Stimulated activated CD4-positive, alpha-beta T cell treated with anti-CD3 and anti-CD28 coated beads, Interleukin-12 subunit alpha, Interleukin-12 subunit beta, amount 100 ng/mL, for 24 hours (primary cell): ENCODE measurements at regions not wholly inside any gene's neighbourhood (a gene's known extent, or its start where the extent isn't known, plus 50 kb on each side); places are given as distances from the start of the nearest gene placed in this dataset.
"Not testable (repeated sequence)": the region's sequence is repeated elsewhere in the genome, so short reads cannot be mapped to it uniquely, and the experiment has no call there.

Experiments used
- DNase-seq, 2 experiments: peaks; one replicate each; pipeline ENCODE4 v3.0.0-alpha.2; 2020; ENCODE audit warnings: low read depth in 2 of 2

DNA sequence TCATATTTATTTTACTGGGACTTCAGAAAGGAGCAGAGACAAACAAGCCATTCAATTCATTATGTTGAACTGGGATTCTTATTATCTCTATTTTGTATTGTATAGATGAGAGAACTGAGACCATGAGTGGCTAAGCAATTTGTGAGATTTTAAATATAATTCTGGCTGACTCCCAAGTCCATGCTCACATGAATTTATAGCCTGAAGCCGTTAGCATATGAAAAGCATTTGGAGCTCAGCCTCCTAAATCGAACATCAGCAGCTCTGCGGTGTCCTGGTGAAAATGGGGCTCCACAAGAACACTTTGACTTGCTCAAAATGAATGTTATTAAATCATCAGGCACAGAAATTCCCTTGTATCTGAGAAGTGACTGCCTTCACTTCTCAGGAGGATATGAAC, 96.8 kb upstream of the DPT start:
- no peak for DNase-seq

DNA sequence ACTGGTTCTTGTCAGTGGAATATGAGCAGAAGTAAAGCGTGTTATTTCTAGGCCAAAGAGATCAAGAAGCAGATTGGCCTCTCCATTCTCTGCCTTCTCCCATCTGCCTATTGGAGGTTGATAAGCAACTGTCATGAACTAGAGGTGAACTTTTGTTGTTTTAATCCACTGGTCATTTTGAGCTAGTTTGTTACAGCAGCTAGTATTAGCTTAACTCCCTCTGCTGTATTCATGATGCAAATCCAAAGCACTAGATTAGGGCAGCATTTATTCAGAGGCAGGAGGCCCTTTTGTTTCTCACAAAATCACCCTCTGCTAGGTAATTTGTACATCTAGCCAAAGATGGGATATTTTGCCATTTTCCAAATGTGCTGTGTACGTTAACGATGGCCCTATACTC, 97.3 kb upstream of the DPT start:
- DNase-seq: no peak

DNA sequence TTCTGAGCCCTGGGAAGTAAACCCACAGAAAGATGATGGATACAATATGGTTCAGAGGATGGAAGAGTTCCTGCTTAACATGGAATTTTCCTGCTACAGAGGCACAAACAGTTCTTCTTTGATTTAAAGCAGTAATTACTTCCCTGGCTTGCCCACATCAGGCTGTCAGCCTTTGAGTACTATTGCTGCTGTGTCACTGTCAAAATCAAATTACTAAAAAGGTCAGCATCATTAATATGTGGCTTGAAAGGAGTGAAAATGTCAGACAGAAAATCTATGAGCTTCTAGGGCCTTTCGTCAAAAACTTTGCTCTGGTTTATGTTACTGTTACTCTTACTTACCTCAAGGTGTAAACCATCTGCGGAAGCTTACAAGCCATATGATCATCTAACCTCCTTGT, 98.6 kb upstream of the DPT start:
- DNase-seq: no peak

DNA sequence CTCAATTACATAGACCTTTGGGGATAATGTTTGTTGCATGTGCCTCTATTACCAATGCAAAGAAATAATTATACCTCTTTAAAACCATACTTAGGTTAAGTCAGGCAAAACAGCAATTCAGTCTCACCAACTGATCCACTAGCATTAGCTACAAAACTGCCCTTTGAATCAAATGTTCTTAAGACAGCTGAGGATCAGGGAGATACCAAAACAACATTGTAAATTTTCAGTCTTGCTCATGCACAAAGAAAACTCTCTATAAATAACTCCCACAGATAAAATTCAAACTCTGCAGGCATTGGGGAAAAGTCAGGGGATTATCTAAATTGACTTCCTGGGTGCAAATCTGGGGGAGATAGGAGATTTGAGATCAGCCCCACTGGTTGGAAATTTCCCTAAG, 100.9 kb upstream of the DPT start:
- DNase-seq: no peak

- no peak for DNase-seq
Measured at GRCh38 chr1:168830562-168830961, 101.6 kb upstream of the DPT start.

DNA sequence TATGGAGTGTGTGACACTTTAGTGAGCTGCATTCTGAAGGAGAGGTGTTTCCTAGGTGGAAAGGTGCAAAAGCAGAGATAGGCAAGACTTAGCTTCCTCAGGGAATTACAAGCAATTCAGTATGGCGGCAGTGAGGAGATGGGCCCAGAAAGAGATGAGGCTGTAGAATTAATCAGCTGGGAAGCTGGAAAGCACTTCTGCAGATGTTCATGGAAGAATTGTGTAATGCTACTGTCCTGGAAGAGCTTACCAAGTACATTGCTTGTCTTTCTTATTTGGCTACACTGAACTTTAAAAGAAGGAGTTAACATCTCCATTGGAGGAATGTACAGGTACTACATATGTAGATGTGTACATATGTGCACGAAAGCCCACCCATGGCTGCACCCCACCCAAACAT, 103.7 kb upstream of the DPT start:
- no peak for DNase-seq

DNA sequence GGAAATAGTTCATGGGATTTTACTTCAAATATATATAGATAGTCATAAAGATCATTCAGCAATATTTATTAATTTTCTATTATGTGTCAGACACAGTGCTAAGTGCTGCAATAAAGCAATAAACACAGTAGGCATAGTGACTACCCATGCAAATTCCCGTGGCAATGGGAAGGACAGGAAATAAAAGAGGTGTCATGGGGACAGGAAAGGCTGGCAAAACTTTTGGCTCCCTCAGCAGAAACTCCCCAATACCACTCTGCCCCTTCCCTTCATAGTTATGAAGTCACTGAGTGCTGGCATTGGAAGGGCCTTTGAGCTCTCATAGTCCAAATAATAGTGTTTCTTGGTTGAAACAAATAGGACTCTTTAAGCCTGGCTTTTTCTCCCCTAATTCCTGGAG, 104.4 kb upstream of the DPT start:
- DNase-seq: no peak

- no peak for DNase-seq
Measured at GRCh38 chr1:168833801-168834224, 104.8 kb upstream of the DPT start.

GRCh38 chr1:168834225-168834872, 105.3 kb upstream of the DPT start:
- DNase-seq: no peak

- DNase-seq: no peak
Measured at GRCh38 chr1:168835176-168835575, 106.2 kb upstream of the DPT start.

DNA sequence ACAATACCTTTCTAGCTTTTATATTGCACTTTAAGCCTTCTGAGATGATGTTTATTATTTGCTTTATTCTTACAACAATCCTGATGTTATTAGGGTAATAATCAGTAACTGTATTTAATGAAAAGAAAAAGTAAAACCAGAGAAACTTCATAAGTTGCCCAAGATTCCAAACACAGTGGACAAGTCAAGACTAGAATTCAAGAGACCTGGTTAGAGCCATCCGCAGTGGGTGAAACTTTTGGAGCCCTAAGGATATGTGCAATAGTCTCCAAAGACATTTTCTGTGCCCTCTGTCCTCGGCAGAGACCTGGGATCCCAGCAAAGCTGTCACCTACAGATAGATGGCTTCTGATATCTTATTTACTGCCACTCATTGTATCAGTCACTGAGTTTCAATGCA, 106.8 kb upstream of the DPT start:
- DNase-seq: no peak

GRCh38 chr1:168836469-168836868, 107.5 kb upstream of the DPT start:
- no peak for DNase-seq

- DNase-seq: not testable (repeated sequence)
Measured at GRCh38 chr1:168837230-168837629, 108.2 kb upstream of the DPT start.

DNA sequence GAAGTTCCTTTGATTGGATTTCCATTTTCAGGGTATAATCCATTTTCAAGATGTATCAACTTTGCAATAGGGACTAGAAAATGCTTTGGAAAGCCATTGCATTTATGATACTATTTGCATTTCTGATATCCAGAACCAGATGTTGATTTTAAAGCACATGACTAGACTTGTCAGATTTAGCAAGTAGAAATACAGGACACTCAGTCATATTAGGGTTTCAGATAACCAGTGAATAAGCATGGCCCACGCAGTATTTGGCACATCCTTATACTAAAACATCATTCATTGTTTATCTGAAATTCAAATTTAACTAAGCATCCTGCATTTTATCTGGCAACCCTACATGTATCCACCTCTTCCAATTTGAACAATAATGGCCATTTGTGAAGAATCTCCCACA, 113.3 kb upstream of the DPT start:
- DNase-seq: no peak

DNA sequence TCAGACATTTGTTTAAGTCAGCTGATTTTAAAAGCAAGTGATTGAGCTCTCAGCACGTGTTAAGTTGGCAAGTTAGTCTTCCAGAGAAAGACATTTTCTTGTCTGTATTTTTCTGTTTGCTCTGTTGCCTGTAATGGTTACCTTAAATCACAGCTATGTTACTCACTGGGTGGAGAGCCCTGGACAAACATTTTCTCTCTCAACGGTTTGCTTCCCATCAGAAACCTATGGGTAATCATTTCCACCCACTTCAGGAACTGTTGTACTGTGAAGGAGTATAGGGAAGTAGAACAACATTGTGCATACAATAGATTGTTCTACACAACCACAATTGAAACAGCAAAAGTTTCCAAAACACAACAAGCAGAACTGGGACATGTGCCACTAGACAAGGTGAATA, 113.9 kb upstream of the DPT start:
- no peak for DNase-seq

GRCh38 chr1:168843401-168843800, 114.4 kb upstream of the DPT start:
- DNase-seq: no peak

- DNase-seq: no peak
Measured at GRCh38 chr1:168843950-168844349, 114.9 kb upstream of the DPT start.

GRCh38 chr1:168845140-168845539, 116.1 kb upstream of the DPT start:
- DNase-seq: no peak

- DNase-seq: no peak
Measured at GRCh38 chr1:168848051-168848450, 119.0 kb upstream of the DPT start.

DNA sequence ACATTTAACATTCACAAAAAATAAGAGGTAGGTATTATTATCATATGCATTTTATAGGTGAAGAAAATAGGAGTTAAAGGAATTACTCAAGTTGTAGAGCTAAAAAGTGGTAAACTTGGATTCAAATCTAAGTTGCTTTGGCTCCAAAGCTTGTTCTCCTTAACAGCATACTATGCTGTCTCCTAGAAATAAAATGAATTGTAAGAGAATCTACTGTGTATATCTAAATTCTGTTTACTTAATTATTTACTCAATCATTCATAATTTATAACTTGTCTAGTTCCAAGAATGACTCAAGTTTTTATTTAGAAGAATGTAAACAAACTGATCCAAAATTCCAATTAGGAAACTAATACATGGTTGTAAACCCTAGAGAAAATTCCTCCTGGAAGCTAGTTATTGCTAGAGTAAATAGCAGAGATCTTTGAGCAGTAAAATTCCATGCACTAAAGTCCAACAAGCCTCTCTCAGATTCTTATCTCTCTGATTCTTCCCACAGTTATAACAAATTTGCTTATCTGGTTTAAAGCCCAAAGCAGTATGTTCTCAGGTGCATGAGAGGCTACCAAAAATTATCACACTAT, 132.5 kb upstream of the DPT start:
- no peak for DNase-seq

DNA sequence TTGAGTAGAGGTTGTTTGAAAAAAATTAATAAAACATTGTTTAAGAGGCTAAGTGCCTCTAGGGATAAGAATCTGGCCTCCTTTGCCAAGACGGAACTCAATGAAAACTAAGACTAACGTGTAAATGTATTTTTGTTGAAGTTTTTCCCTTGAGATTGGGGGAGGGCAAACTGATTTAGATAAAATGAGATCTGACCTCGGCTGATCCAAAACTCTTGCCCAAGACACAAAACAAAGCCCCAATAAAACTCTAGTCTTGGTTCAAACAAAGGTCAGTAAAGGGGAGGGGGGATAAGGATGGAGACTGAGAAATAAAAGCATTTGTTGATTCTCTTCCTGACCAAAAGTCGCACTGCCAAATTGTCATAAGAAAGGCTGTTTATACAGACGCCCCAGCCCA, 134.8 kb upstream of the DPT start:
- no peak for DNase-seq

DNA sequence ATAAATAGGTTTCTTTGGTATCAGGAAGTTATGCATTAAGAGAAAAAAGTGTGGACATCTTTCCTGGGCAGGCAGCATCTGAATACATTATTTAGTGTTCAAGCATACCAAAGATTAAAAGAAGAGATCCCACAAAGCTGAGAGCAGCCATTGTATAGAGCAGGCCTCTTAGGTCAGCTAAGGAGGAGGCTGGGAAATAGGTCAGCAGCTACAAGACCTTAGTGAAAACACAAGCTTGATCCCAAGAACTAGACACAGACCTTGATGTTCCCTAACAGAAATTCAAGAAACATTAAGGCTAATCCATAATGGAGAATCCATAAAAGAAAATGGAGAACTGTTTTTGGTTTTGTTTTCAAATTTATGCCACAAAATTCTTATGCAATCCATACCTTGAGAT, 135.3 kb upstream of the DPT start:
- no peak for DNase-seq

DNA sequence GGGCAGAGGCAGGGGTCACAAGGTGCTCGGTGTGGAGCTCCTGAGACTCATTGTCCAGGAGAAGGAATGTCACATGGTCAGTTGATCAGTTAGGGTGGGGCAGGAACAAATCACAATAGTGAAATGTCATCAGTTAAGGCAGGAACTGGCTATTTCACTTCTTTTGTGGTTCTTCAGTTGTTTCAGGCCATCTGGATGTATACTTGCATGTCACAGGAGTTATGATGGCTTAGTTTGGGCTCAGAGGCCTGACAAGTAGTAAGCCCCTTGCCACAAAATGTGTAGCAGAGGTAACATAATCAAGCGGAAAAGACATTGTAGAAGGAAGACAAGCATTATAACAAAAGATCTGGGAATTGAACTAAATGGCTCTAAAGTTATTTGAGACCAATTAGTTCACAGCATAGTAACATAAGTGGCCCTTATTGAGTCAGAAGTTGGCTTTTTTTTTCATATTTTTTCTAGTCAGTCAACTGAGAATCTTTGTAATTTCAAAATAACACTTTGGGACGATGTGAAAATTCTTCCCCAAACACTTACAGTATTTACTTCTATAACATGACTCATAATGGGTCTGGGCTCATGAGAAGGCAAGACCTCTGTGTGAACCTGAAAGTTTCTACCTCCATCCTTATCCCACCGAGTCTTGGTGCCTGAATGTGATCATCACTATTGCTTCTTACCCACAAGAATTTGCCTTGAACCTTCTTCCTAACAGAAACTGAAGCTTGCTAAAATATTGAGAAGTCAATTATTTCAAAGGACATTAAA, 137.0 kb upstream of the DPT start:
- no peak for DNase-seq
